GM12878 (cell line): ENCODE measurements at regions not wholly inside any gene's neighbourhood (a gene's known extent, or its start where the extent isn't known, plus 50 kb on each side); places are given as distances from the start of the nearest gene placed in this dataset.

Source experiments
- CHD4 ChIP-seq: fragments of 200-600 bp; sonication (generic); IDR thresholded peaks from 2 replicates; pipeline ENCODE4 v1.6.1; 2016; ENCODE audit warnings: mild to moderate bottlenecking
- ETV6 ChIP-seq, 2 experiments: fragments of 450-650 bp in 1 of 2; IDR thresholded peaks in 1 of 2; conservative IDR thresholded peaks in 1 of 2; 2 replicates each; pipeline ENCODE4 v1.6.1; 2014; ENCODE audit warnings: antibody characterized with exemption in 1 of 2, borderline replicate concordance in 1 of 2, low read depth in 1 of 2, mild to moderate bottlenecking in 1 of 2, moderate library complexity in 1 of 2
- FOS ChIP-seq: IDR thresholded peaks from 3 replicates; pipeline ENCODE4 v1.6.1; 2011; ENCODE audit warnings: borderline replicate concordance; ENCODE audit not compliant: insufficient read length; ENCODE audit errors: extremely low read depth
- HDAC6 ChIP-seq: fragments of 200-600 bp; sonication (generic); IDR thresholded peaks from one replicate; pipeline ENCODE4 v1.8.0; 2017; ENCODE audit warnings: antibody characterized with exemption; ENCODE audit not compliant: unreplicated experiment
- PML ChIP-seq: IDR thresholded peaks from 2 replicates; pipeline ENCODE4 v1.6.1; 2012; ENCODE audit warnings: low read length, inconsistent platforms
- POLR2A ChIP-seq: IDR thresholded peaks from 2 replicates; pipeline ENCODE4 v1.6.1; 2011; ENCODE audit warnings: low read depth, mild to moderate bottlenecking, low read length
- TAF1 ChIP-seq: IDR thresholded peaks from 2 replicates; pipeline ENCODE4 v1.6.1; 2011; ENCODE audit warnings: mild to moderate bottlenecking, low read depth, low read length, borderline replicate concordance
- ZNF207 ChIP-seq: fragments of 450-650 bp; IDR thresholded peaks from 2 replicates; pipeline ENCODE4 v1.6.1; 2014; ENCODE audit warnings: antibody characterized with exemption, mild to moderate bottlenecking, borderline replicate concordance
- TF ChIP-seq, protein P1 (sequence below), 3 experiments: IDR thresholded peaks in 2 of 3; conservative IDR thresholded peaks in 1 of 3; 2 replicates each; pipeline ENCODE4 v1.5.1; 2011; ENCODE audit warnings: low read depth in 3 of 3, low read length in 3 of 3, mild to moderate bottlenecking in 3 of 3, control low read depth in 2 of 3, moderate library complexity in 2 of 3, inconsistent platforms in 1 of 3, mixed read lengths in 1 of 3; ENCODE audit not compliant: control insufficient read depth in 2 of 3, insufficient read depth in 1 of 3; ENCODE audit errors: extremely low read depth in 1 of 3
- TF ChIP-seq, protein P2 (sequence below): IDR thresholded peaks from 2 replicates; pipeline ENCODE4 v1.6.1; 2012; ENCODE audit warnings: low read depth, low read length, improper control_type of control experiment

DNA sequence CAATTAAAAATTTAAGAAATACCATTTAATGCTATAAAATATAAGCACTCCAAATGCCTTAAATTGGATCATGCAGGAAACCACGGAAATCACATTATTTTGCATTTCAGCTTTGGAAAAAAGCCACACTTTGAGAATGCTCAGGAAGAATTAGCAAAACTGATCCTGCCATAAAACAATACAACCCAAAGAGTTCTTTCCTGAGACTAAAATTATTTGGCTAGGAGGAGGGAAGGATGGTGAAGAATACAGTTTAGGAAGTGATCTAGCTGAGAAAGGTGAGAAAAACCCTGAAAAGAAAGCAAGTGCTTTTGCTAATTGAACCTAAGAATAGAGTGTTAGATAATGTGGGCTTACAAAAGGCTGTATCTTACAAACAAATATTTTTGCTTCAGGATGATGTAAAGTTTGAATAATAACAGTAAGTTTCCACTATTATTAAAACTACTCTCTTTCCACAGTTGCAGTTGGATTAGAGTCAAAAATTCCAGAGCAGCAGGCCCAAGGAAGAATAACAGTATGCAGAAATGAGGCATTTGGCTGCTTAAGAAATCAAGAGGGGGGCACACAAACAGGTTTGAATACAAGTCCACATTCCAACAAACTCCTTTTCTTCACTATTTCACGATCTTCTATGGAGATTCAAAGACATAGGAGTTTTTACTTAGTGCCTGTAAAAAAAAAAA lies 565.4 kb downstream of the RFPL4B start:
- no peak for TF ChIP-seq POLR2A
- TF ChIP-seq ZNF207 = no peak
- TF ChIP-seq, protein P1, sequence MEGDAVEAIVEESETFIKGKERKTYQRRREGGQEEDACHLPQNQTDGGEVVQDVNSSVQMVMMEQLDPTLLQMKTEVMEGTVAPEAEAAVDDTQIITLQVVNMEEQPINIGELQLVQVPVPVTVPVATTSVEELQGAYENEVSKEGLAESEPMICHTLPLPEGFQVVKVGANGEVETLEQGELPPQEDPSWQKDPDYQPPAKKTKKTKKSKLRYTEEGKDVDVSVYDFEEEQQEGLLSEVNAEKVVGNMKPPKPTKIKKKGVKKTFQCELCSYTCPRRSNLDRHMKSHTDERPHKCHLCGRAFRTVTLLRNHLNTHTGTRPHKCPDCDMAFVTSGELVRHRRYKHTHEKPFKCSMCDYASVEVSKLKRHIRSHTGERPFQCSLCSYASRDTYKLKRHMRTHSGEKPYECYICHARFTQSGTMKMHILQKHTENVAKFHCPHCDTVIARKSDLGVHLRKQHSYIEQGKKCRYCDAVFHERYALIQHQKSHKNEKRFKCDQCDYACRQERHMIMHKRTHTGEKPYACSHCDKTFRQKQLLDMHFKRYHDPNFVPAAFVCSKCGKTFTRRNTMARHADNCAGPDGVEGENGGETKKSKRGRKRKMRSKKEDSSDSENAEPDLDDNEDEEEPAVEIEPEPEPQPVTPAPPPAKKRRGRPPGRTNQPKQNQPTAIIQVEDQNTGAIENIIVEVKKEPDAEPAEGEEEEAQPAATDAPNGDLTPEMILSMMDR (IDR thresholded peaks at IDR 0.05 in 2 of 3, conservative IDR thresholded peaks at IDR 0.05 in 1 of 3; ENCODE audit: control insufficient read depth in 2 of 3, extremely low read depth in 1 of 3, insufficient read depth in 1 of 3, low read depth in 3 of 3, low read length in 3 of 3) = no peak
- TF ChIP-seq HDAC6 = no peak
- no peak for TF ChIP-seq TAF1
- no peak for TF ChIP-seq CHD4
- TF ChIP-seq FOS = no peak
- no peak for TF ChIP-seq ETV6 (conservative IDR thresholded peaks at IDR 0.05 in 1 of 2, IDR thresholded peaks at IDR 0.05 in 1 of 2; ENCODE audit: borderline replicate concordance in 1 of 2, low read depth in 1 of 2)
- no peak for TF ChIP-seq PML
- TF ChIP-seq, protein P2, sequence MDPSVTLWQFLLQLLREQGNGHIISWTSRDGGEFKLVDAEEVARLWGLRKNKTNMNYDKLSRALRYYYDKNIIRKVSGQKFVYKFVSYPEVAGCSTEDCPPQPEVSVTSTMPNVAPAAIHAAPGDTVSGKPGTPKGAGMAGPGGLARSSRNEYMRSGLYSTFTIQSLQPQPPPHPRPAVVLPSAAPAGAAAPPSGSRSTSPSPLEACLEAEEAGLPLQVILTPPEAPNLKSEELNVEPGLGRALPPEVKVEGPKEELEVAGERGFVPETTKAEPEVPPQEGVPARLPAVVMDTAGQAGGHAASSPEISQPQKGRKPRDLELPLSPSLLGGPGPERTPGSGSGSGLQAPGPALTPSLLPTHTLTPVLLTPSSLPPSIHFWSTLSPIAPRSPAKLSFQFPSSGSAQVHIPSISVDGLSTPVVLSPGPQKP = no peak
